ENCODE measurements at regions not wholly inside any gene's neighbourhood (a gene's known extent, or its start where the extent isn't known, plus 50 kb on each side); places are given as distances from the start of the nearest gene placed in this dataset.

DNA sequence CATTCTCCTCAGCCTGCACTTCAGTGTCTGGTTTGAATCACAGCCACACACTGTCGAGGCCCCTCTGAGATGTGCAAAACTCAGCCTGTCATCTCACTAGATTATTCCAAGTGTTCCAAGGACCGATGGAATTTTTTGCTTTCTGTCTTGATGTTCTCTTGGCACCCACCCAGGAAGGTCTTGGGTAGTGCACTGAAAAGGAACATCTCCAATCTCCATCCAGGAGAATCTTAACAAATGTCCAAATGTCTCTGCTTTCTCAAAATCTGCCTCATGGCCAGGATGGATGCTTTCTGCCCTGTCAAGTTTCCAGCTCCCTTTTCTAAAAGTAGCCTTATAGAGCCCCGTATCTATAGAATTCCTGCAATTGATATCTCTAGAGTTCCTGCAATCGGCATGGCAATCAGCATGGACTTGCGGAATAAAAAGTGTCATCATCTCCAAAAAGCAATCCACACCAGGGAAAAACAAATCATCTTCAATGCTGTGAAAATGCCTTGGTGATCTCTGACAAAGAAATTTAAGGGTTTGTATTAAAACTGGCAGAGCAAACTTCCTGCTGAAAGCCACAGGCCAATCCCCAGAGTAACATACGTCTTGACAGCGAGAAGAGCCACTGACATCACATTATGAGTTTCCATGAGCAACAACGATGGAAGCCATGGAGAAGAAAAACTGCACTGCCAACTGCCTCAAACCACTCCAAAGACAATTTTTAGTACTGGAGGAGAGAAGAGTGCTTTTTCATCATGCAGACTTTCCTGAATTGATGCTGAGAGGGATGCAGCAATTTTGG lies 215.3 kb upstream of the FAM9B start:
- TF ChIP-seq, protein P1, sequence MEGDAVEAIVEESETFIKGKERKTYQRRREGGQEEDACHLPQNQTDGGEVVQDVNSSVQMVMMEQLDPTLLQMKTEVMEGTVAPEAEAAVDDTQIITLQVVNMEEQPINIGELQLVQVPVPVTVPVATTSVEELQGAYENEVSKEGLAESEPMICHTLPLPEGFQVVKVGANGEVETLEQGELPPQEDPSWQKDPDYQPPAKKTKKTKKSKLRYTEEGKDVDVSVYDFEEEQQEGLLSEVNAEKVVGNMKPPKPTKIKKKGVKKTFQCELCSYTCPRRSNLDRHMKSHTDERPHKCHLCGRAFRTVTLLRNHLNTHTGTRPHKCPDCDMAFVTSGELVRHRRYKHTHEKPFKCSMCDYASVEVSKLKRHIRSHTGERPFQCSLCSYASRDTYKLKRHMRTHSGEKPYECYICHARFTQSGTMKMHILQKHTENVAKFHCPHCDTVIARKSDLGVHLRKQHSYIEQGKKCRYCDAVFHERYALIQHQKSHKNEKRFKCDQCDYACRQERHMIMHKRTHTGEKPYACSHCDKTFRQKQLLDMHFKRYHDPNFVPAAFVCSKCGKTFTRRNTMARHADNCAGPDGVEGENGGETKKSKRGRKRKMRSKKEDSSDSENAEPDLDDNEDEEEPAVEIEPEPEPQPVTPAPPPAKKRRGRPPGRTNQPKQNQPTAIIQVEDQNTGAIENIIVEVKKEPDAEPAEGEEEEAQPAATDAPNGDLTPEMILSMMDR (IDR thresholded peaks at IDR 0.05) = no peak

DNA sequence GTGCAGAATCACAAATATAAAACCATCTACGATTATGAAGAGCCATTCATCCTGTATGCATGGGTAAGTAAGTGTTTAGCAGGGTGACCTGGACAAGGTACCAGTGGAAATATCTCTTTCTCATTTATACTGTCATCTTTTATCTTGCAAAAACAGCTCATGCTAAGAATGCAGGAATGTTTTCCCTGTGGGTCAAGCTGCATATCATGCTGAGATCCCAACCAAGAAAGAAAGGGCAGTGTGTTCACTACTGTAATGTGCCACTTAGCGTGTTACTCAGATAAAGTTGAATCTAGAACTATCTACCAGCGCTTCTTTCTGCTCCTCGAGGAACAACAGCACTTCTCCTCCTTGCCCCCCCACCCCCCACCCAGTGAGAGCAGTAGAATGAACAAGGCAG lies 212.7 kb upstream of the TBL1X start:
- TF ChIP-seq, protein P1 (IDR thresholded peaks at IDR 0.05) = no peak

DNA sequence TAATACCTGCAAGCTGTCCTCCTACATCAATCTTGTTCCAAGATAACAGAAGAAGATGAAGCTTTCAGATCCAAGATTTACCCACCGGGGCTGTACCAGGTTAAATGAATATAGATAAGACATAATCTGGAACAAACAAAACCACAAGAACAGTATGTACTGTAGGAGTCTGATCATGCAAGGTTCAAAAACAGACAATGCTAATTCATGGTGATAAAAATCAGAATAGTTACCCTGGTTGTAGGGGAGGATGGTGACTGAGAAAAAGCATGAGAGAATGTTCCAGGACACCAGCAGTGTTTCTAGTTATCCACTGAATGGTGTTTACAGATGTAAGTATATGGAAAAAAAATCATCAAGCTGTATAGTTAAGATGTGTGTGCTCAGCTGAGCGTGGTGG lies 211.6 kb upstream of the TBL1X start:
- TF ChIP-seq, protein P1 (IDR thresholded peaks at IDR 0.05) = no peak

DNA sequence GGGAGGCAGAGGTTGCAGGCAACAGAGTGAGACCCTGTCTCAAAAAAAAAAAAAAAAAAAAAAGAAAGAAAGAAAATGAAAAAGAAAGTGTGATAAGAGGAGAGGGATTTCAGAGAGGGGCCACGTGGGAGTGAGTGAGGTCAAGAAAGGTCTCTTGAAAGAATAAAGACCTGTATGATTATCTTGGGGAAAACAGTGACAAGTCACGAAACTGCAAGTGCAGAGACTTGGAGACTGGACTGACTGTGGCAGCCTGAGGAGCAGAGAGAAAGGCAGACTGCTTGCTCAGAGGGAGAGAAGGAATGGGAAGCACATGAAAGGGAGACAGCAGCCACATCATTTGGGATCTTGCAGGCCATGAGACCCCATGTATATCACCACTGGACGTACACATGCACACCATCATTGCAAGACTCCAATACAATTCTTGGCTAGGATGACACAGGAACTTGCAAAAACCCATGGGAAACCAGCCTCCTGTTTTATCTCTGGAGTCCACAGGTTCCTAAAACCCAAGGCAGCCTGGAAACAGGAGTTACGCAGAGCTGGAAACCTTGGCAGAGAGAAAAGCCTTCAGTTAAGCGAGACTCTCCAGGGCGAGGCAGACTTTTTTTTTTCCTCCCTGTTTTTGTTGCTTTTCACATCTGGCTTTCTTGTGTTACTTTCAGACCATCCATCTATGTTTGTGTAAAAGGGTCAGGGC lies 207.0 kb upstream of the TBL1X start:
- TF ChIP-seq, protein P1 (IDR thresholded peaks at IDR 0.05) = no peak

DNA sequence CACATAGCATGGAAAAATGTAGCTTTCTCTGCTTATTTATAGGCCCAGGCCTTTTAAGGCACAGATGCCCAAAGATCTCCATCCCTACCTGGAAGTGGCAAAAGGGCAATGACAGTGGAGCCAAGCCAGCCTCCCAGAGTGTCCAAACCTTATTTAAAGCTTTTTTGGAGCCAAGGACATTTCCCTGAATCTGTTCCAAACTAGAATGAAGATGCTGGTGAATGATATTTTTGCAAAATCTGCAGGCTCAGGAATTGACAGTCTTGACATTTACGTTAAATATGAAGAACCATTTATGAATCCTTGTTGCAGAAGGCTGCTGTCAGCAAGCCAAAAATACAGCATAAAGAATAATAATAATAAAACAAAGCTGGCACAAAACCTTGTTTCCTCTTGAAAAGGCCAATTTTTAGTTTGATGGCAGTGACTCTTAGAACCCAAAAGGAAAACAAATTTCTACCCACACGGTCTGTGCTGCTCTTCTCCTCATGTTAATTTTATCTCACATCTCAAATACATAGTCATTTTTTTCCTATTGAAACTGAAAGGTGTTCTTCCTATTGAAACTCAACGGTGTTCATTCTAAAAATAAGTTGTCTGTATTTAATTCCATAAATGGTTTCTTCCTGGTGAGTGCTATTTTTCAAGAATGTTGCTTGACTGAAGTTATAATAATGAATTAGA lies 206.3 kb upstream of the TBL1X start:
- TF ChIP-seq, protein P1 (IDR thresholded peaks at IDR 0.05) = no peak

DNA sequence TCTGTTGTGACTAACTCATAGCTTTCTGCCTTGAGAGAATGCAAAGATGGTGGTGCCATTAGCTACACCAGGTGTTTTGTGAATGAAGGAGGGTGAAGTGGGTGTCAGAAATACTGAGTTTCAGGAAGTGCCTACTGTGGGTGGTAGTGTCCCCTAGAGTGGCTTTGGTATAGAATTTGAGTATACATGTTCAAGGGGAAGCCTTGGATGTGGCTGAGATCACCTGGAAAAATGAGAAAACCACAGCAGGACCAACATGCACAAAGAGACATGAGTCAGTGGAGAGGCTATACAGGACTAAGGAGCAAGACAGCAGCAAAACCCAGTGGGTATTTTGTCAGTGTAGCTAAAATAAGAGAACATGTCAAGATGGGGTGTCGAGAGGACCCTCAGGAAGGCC lies 204.3 kb upstream of the TBL1X start:
- TF ChIP-seq, protein P1 (IDR thresholded peaks at IDR 0.05) = no peak

DNA sequence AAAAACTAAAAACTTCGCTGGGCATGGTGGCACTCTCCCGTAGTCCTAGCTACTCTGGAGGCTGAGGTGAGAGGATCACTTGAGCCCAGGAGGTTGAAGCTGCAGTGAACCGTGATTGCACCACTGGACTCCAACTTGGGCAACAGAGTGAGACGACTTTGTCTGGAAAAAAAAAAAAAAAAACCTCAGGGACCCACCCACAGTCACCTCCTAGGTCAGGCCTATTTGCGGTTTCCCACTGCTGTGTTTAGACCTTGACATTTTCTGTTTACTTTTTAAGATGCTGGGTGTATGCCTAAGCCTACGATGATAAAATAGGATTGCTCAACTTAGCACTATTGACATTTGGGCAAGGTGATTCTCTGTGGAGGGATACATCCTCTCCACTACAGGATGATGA lies 197.4 kb upstream of the TBL1X start:
- TF ChIP-seq, protein P1 (IDR thresholded peaks at IDR 0.05) = no peak

Measured in LNCAP (cell line).